NCI-H2196 treated with DMSO at 0.1 percent for 48 hours (cell line): ENCODE measurements at regions not wholly inside any gene's neighbourhood (a gene's known extent, or its start where the extent isn't known, plus 50 kb on each side); places are given as distances from the start of the nearest gene placed in this dataset.

ENCODE experiments used
- DNase-seq: peaks from one replicate; lab custom pipeline; 2025; ENCODE audit not compliant: unreplicated experiment; lab: John Stamatoyannopoulos, UW

GRCh38 chr2:46239175-46239846 is 57.9 kb upstream of the EPAS1 start:
- DNase-seq = no peak

DNA sequence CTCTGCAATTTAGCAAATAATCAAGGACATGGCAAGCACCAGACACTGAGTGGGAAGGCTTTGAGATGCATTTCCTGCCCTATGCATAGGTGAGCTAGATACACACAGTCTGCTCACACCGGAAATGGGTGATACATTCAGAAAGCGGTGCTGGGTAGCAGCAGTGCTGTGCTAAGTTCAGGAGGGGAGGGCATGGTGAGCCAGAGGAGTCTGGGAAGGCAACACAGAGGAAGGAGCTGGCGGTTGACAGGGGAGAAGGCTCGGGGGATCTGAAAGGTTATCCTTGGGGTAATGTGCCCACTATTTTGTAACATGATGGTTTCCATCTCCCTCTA is 57.4 kb upstream of the EPAS1 start:
- DNase-seq = no peak

- DNase-seq = peak; percentile 65
Measured at GRCh38 chr2:46241344-46241743, 55.9 kb upstream of the EPAS1 start.

- no peak for DNase-seq
Measured at GRCh38 chr2:46245869-46246268, 51.3 kb upstream of the EPAS1 start.

- DNase-seq = no peak
Measured at GRCh38 chr2:46246790-46247189, 50.4 kb upstream of the EPAS1 start.
